Activated T-cell treated with anti-CD3 and anti-CD28 coated beads, Interleukin-2, amount 50 U/mL, for 72 hours (primary cell): ENCODE measurements at regions not wholly inside any gene's neighbourhood (a gene's known extent, or its start where the extent isn't known, plus 50 kb on each side); places are given as distances from the start of the nearest gene placed in this dataset.

Experiments
- ATAC-seq, 2 donors: fragments of 150-1000 bp; cut with Tn5 transposase; replicated peaks in 1 of 2; 2 replicates each; pipeline ENCODE4 v1.10.0; 2021; ENCODE audit warnings: moderate library complexity in 2 of 2, mild to moderate bottlenecking in 1 of 2
- DNase-seq, 2 donors: peaks; one replicate each; pipeline ENCODE4 v3.0.0; 2021 to 2022; ENCODE audit warnings: mixed read lengths in 1 of 2
- H3K27ac Mint-ChIP-seq: one replicate; pipeline ENCODE4 v1.8.0; 2022; ENCODE audit warnings: mild to moderate bottlenecking, moderate library complexity, mixed read lengths
- H3K27me3 Mint-ChIP-seq: one replicate; pipeline ENCODE4 v1.8.0; 2022; ENCODE audit warnings: low read depth, mixed read lengths
- H3K36me3 Mint-ChIP-seq, 2 donors: one replicate each; pipeline ENCODE4 v1.8.0; 2022; ENCODE audit warnings: mixed read lengths in 2 of 2, mild to moderate bottlenecking in 1 of 2; ENCODE audit not compliant: insufficient read depth in 2 of 2
- H3K4me1 Mint-ChIP-seq: one replicate; pipeline ENCODE4 v1.8.0; 2022; ENCODE audit warnings: low read depth, mixed read lengths
- H3K4me3 Mint-ChIP-seq, 2 donors: one replicate each; pipeline ENCODE4 v1.8.0; 2022; ENCODE audit warnings: mild to moderate bottlenecking in 2 of 2, mixed read lengths in 2 of 2, moderate library complexity in 2 of 2
- H3K9me3 Mint-ChIP-seq, 2 donors: one replicate each; pipeline ENCODE4 v1.8.0; 2022; ENCODE audit warnings: mixed read lengths in 2 of 2

GRCh38 chr4:67256388-67257043, 288.8 kb downstream of the CENPC start:
- ATAC-seq = no peak
- DNase-seq = no peak
- Mint-ChIP-seq H3K36me3 (peaks cover 0 to 3% of the 10 kb centered on the region in 2 donors), H3K4me1 (no peaks in the 10 kb centered on the region), H3K27me3 (no peaks in the 10 kb centered on the region), H3K27ac (no peak overlapping the region), H3K9me3 (peaks cover 4 to 8% of the 10 kb centered on the region in 2 donors), H3K4me3 (no peak overlapping the region)

DNA sequence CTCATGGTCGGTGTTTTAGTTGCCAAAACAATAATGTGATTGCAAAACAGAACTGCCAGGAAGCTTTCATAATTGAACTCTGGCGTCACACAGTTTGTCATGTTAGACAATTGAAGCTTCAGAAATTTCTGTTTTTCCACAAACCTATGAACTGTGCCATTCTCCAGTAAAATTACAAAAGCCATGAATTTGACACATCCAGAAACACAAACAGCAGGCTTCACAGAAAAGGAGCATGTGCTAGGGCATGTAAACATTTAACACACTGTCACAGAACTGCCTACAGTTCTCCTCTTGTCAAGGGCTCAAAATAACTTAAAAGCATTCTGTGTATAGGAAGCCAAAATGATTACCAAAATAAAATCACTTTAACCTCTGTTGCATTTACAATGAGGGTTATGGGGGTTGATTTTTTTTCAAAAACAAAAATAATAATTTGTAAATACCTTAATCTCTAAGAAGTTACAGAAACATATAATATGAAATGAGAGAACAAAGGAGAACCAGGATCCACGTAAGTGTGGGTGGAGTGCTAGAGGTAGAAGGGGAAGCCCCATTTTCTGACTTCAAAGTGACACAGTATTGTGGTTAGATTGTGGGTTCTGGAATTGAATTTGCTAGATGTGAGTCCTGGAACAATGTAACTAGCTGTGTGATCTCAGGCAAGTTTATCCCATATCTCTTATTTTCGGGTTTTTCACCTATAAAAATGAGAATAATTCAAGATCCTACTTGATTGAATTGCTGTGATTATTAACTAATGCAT, 295.0 kb downstream of the CENPC start:
- Mint-ChIP-seq H3K9me3 (peaks cover 4 to 5% of the 10 kb centered on the region in 2 donors), H3K36me3 (no peaks in the 10 kb centered on the region), H3K4me3 (no peak overlapping the region), H3K27me3 (no peaks in the 10 kb centered on the region), H3K27ac (no peak overlapping the region), H3K4me1 (no peaks in the 10 kb centered on the region)
- DNase-seq = no peak
- ATAC-seq = no peak

DNA sequence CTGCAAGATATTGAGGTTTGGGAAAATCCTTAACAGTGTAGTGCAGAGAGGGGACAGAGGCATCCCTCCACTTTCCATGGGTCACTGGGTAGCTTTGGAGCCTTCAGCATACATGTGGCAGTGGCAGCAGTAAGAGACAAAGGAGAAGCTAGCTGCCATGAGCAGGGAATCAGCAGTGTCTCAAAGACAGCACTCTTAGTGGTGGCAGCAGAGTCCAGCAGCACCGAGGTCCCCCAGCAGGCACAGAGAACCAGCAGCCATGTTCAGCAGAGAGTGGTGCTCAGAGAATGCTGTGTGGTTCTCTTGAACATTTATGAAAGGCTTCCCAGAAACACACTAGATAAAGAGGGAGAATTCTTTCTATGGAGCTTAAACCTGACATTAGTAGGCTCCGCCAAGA, 308.5 kb downstream of the CENPC start:
- Mint-ChIP-seq H3K4me3 (no peak overlapping the region), H3K9me3 (no peaks in the 10 kb centered on the region), H3K36me3 (no peaks in the 10 kb centered on the region), H3K4me1 (no peaks in the 10 kb centered on the region), H3K27me3 (peaks cover 12% of the 10 kb centered on the region), H3K27ac (no peak overlapping the region)
- ATAC-seq (no peak), DNase-seq (no peak)

DNA sequence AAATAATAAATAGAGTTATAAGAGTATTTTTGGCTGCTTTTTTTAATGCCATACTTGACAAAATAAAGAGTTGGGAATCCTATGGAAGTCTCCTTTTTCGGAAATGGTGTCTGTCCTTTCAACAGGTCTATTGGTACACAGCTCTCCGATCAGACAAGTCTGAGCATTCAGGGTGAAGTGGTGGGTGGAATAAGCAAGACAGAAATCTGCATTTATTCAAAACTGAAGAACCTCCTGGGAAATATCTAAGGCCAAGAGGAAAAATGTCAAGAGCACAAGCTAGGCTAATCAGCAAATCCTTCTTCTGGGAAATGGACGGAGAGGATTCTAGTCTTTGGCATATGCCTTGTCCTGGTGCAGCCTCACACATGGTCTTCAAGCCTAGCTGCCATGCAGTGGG, 309.0 kb downstream of the CENPC start:
- H3K4me1 Mint-ChIP-seq = no peaks in the 10 kb centered on the region
- no peaks in the 10 kb centered on the region for H3K36me3 Mint-ChIP-seq
- DNase-seq (no peak), ATAC-seq (no peak)
- no peaks in the 10 kb centered on the region for H3K9me3 Mint-ChIP-seq
- H3K27me3 Mint-ChIP-seq = peaks cover 12% of the 10 kb centered on the region
- no peak overlapping the region for H3K4me3 Mint-ChIP-seq
- H3K27ac Mint-ChIP-seq = no peak overlapping the region

- Mint-ChIP-seq H3K9me3 (no peaks in the 10 kb centered on the region), H3K36me3 (no peaks in the 10 kb centered on the region)
These were observed 311.0 kb downstream of the CENPC start for GRCh38 chr4:67234296-67234695.

DNA sequence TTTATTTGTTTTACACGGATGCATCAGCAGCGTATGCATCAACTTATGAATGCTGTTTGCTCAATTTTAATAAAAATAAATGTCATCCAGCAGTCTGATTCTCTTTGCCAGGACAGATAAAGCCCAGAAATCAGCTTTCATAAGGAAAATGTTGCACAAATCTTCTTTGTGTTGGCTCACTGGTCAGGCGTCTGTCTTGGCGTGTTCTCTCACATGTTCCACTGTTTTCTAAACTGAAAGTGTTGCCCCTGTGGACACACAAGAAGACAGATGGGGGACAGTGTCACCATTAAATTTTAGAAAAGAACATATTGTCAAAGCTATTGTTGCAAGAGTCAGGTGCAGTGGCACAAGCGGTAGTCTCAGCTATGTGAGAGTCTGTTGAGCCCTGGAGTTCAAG, 316.2 kb downstream of the CENPC start:
- Mint-ChIP-seq H3K9me3 (peaks cover 3 to 4% of the 10 kb centered on the region in 2 donors), H3K4me1 (no peaks in the 10 kb centered on the region), H3K27me3 (peaks cover under 1% of the 10 kb centered on the region), H3K4me3 (no peak overlapping the region), H3K27ac (no peak overlapping the region), H3K36me3 (no peaks in the 10 kb centered on the region)
- ATAC-seq (no peak), DNase-seq (no peak)

More at GRCh38 chr4:67234296-67234695, 311.0 kb downstream of the CENPC start:
- DNase-seq (no peak), ATAC-seq (no peak)
- Mint-ChIP-seq H3K27me3 (peaks cover 12% of the 10 kb centered on the region), H3K4me1 (no peaks in the 10 kb centered on the region), H3K4me3 (no peak overlapping the region), H3K27ac (no peak overlapping the region)

GRCh38 chr4:67220861-67221260, 324.4 kb downstream of the CENPC start:
- Mint-ChIP-seq H3K27ac (no peak overlapping the region), H3K27me3 (no peaks in the 10 kb centered on the region), H3K36me3 (no peaks in the 10 kb centered on the region), H3K4me3 (no peak overlapping the region), H3K4me1 (no peaks in the 10 kb centered on the region), H3K9me3 (no peaks in the 10 kb centered on the region)
- DNase-seq (no peak), ATAC-seq (no peak)

GRCh38 chr4:67218883-67219282, 326.4 kb downstream of the CENPC start:
- H3K4me3 Mint-ChIP-seq = no peak overlapping the region
- H3K9me3 Mint-ChIP-seq = peaks cover 0 to 2% of the 10 kb centered on the region in 2 donors
- ATAC-seq = no peak
- no peaks in the 10 kb centered on the region for H3K4me1 Mint-ChIP-seq
- H3K27me3 Mint-ChIP-seq = no peaks in the 10 kb centered on the region
- no peak overlapping the region for H3K27ac Mint-ChIP-seq
- no peaks in the 10 kb centered on the region for H3K36me3 Mint-ChIP-seq
- no peak for DNase-seq

- Mint-ChIP-seq H3K4me3 (no peak overlapping the region), H3K27ac (no peak overlapping the region), H3K9me3 (peaks cover 0 to 2% of the 10 kb centered on the region in 2 donors), H3K4me1 (no peaks in the 10 kb centered on the region), H3K27me3 (no peaks in the 10 kb centered on the region), H3K36me3 (no peaks in the 10 kb centered on the region)
- no peak for DNase-seq
- ATAC-seq = no peak
These were observed 337.3 kb downstream of the CENPC start for GRCh38 chr4:67207941-67208441.

DNA sequence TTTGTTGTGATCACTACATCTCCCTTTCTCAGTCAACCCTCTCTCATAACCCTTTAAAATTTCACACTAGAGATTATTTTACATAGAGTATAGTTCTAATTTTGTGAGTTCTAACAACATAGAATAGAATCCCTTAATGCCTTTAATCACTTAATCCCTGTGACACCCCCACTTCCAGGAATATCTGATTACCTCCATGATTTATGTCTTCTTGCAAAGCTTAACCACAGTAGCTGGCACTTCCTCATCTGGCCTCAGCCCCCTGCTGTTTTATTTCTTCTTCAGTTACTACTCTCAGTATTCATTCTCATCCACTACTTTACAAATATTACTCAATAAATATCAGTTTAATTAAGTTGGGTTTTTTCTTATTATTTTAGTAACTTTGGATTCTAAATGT, 340.9 kb downstream of the CENPC start:
- Mint-ChIP-seq H3K27me3 (no peaks in the 10 kb centered on the region), H3K4me3 (no peak overlapping the region), H3K4me1 (no peaks in the 10 kb centered on the region), H3K9me3 (peaks cover 0 to 2% of the 10 kb centered on the region in 2 donors), H3K27ac (no peak overlapping the region), H3K36me3 (no peaks in the 10 kb centered on the region)
- no peak for ATAC-seq
- no peak for DNase-seq

- no peaks in the 10 kb centered on the region for H3K36me3 Mint-ChIP-seq
- DNase-seq = no peak
- no peak overlapping the region for H3K4me3 Mint-ChIP-seq
- no peaks in the 10 kb centered on the region for H3K4me1 Mint-ChIP-seq
- ATAC-seq = no peak
- no peak overlapping the region for H3K27ac Mint-ChIP-seq
- peaks cover 0 to 2% of the 10 kb centered on the region in 2 donors for H3K9me3 Mint-ChIP-seq
- H3K27me3 Mint-ChIP-seq = no peaks in the 10 kb centered on the region
These were observed 344.0 kb downstream of the CENPC start for GRCh38 chr4:67201334-67201733.

- Mint-ChIP-seq H3K36me3 (no peaks in the 10 kb centered on the region), H3K4me1 (no peaks in the 10 kb centered on the region), H3K27ac (no peak overlapping the region), H3K9me3 (no peaks in the 10 kb centered on the region), H3K27me3 (no peaks in the 10 kb centered on the region), H3K4me3 (no peak overlapping the region)
- DNase-seq (no peak), ATAC-seq (no peak)
These were observed 346.6 kb downstream of the CENPC start for GRCh38 chr4:67198727-67199126.

- Mint-ChIP-seq H3K27me3 (no peaks in the 10 kb centered on the region), H3K27ac (no peak overlapping the region), H3K36me3 (no peaks in the 10 kb centered on the region), H3K4me3 (no peak overlapping the region), H3K4me1 (no peaks in the 10 kb centered on the region), H3K9me3 (peaks cover 0 to 6% of the 10 kb centered on the region in 2 donors)
- DNase-seq (no peak), ATAC-seq (no peak)
These were observed 377.5 kb downstream of the CENPC start for GRCh38 chr4:67167849-67168248.
